WTC11 (cell line): ENCODE measurements at regions not wholly inside any gene's neighbourhood (a gene's known extent, or its start where the extent isn't known, plus 50 kb on each side); places are given as distances from the start of the nearest gene placed in this dataset.

Experiments
- ATAC-seq: fragments of 200-7000 bp; cut with Tn5 transposase; 2 replicates; pipeline ENCODE4 v1.10.0; 2021; ENCODE audit warnings: mild to moderate bottlenecking, moderate library complexity
- CTCF ChIA-PET: fragments of 300-600 bp; sonication (Branson Sonifier 250); formaldehyde crosslinking; loops from one replicate; lab custom pipeline; 2021; ENCODE audit warnings: antibody characterized with exemption; lab: Charles Lee
- POLR2A ChIA-PET: fragments of 350-600 bp; sonication (Branson Sonifier 250); formaldehyde crosslinking; loops from one replicate; lab custom pipeline; 2021; ENCODE audit warnings: antibody characterized with exemption; lab: Charles Lee
- DNase-seq: peaks from one replicate; pipeline ENCODE4 v3.0.0; 2021; ENCODE audit warnings: low spot score
- H3K27ac Mint-ChIP-seq: 2 replicates; pipeline ENCODE4 v1.8.0; 2021; ENCODE audit warnings: mixed read lengths
- H3K27me3 Mint-ChIP-seq: 2 replicates; pipeline ENCODE4 v1.8.0; 2021; ENCODE audit warnings: low read depth, mild to moderate bottlenecking, moderate library complexity, mixed read lengths
- H3K36me3 Mint-ChIP-seq: 2 replicates; pipeline ENCODE4 v1.8.0; 2021; ENCODE audit warnings: mixed read lengths
- H3K4me1 Mint-ChIP-seq: 2 replicates; pipeline ENCODE4 v1.8.0; 2022; ENCODE audit warnings: mixed read lengths
- H3K4me3 Mint-ChIP-seq: 2 replicates; pipeline ENCODE4 v1.8.0; 2021; ENCODE audit warnings: mild to moderate bottlenecking, moderate library complexity, mixed read lengths
- H3K9me3 Mint-ChIP-seq: 2 replicates; pipeline ENCODE4 v1.8.0; 2021; ENCODE audit warnings: mixed read lengths
- ELF4 ChIP-seq: sonication (generic); formaldehyde crosslinking; IDR thresholded peaks from 2 replicates; pipeline ENCODE4 v1.8.1; 2022; ENCODE audit warnings: low read depth, mild to moderate bottlenecking, moderate library complexity, missing genetic modification reagents
- ETV6 ChIP-seq: sonication (generic); formaldehyde crosslinking; IDR thresholded peaks from 2 replicates; pipeline ENCODE4 v1.8.1; 2022; ENCODE audit warnings: mild to moderate bottlenecking, missing genetic modification reagents
- FOXK1 ChIP-seq: sonication (generic); formaldehyde crosslinking; IDR thresholded peaks from 2 replicates; pipeline ENCODE4 v1.8.0; 2022; ENCODE audit warnings: mild to moderate bottlenecking, moderate library complexity, missing genetic modification reagents
- FOXP1 ChIP-seq: sonication (generic); formaldehyde crosslinking; IDR thresholded peaks from 2 replicates; pipeline ENCODE4 v1.8.0; 2022; ENCODE audit warnings: missing genetic modification reagents, mild to moderate bottlenecking, moderate library complexity, borderline replicate concordance
- HMGA2 ChIP-seq: fragments of 250-450 bp; sonication (Bioruptor Pico); IDR thresholded peaks from 2 replicates; pipeline ENCODE4 v1.4.0; 2021; ENCODE audit warnings: mild to moderate bottlenecking, moderate library complexity
- NR2C2 ChIP-seq: sonication (generic); formaldehyde crosslinking; IDR thresholded peaks from 2 replicates; pipeline ENCODE4 v1.8.0; 2022; ENCODE audit warnings: mild to moderate bottlenecking, missing genetic modification reagents
- PRRX2 ChIP-seq: fragments of 250-450 bp; sonication (Bioruptor Pico); IDR thresholded peaks from 2 replicates; pipeline ENCODE4 v1.8.0; 2021; ENCODE audit warnings: mild to moderate bottlenecking
- SP1 ChIP-seq: sonication (generic); formaldehyde crosslinking; conservative IDR thresholded peaks from 2 replicates; pipeline ENCODE4 v1.8.1; 2022; ENCODE audit warnings: missing genetic modification reagents
- TEAD1 ChIP-seq: sonication (generic); formaldehyde crosslinking; IDR thresholded peaks from 2 replicates; pipeline ENCODE4 v1.8.0; 2022; ENCODE audit warnings: mild to moderate bottlenecking, missing genetic modification reagents
- ZNF121 ChIP-seq: sonication (generic); formaldehyde crosslinking; IDR thresholded peaks from 2 replicates; pipeline ENCODE4 v1.8.0; 2023; ENCODE audit warnings: missing genetic modification reagents
- ZNF263 ChIP-seq: sonication (generic); formaldehyde crosslinking; IDR thresholded peaks from 2 replicates; pipeline ENCODE4 v1.8.1; 2022; ENCODE audit warnings: low read depth, mild to moderate bottlenecking, moderate library complexity, missing genetic modification reagents
- ZNF317 ChIP-seq: sonication (generic); formaldehyde crosslinking; IDR thresholded peaks from 2 replicates; pipeline ENCODE4 v1.8.1; 2023; ENCODE audit warnings: low read depth, mild to moderate bottlenecking, moderate library complexity, missing genetic modification reagents, borderline replicate concordance
- ZNF396 ChIP-seq: fragments of 250-450 bp; sonication (Bioruptor Pico); IDR thresholded peaks from 2 replicates; pipeline ENCODE4 v1.8.0; 2021; ENCODE audit warnings: mild to moderate bottlenecking, moderate library complexity, borderline replicate concordance
- ZNF416 ChIP-seq: fragments of 250-450 bp; sonication (Bioruptor Pico); IDR thresholded peaks from 2 replicates; pipeline ENCODE4 v1.9.0; 2021; ENCODE audit warnings: mild to moderate bottlenecking, inconsistent platforms
- ZNF423 ChIP-seq: fragments of 250-450 bp; sonication (Bioruptor Pico); IDR thresholded peaks from 2 replicates; pipeline ENCODE4 v2.1.2; 2022; ENCODE audit warnings: mild to moderate bottlenecking, moderate library complexity
- ZNF671 ChIP-seq: fragments of 250-450 bp; sonication (Bioruptor Pico); IDR thresholded peaks from 2 replicates; pipeline ENCODE4 v1.8.0; 2021; ENCODE audit warnings: mild to moderate bottlenecking
- TF ChIP-seq, protein P1 (sequence below): sonication (generic); formaldehyde crosslinking; IDR thresholded peaks from 2 replicates; pipeline ENCODE4 v1.8.0; 2023; ENCODE audit warnings: mild to moderate bottlenecking, missing genetic modification reagents
- TF ChIP-seq, protein P2 (sequence below): fragments of 250-450 bp; sonication (Bioruptor Pico); IDR thresholded peaks from 2 replicates; pipeline ENCODE4 v2.1.2; 2022; ENCODE audit warnings: mild to moderate bottlenecking, moderate library complexity
- TF ChIP-seq, protein P3 (sequence below): fragments of 250-450 bp; sonication (Bioruptor Pico); IDR thresholded peaks from 2 replicates; pipeline ENCODE4 v1.9.0; 2021; ENCODE audit warnings: mild to moderate bottlenecking
- TF ChIP-seq, protein P4 (sequence below): sonication (generic); formaldehyde crosslinking; IDR thresholded peaks from 2 replicates; pipeline ENCODE4 v1.8.0; 2022; ENCODE audit warnings: mild to moderate bottlenecking, missing genetic modification reagents

DNA sequence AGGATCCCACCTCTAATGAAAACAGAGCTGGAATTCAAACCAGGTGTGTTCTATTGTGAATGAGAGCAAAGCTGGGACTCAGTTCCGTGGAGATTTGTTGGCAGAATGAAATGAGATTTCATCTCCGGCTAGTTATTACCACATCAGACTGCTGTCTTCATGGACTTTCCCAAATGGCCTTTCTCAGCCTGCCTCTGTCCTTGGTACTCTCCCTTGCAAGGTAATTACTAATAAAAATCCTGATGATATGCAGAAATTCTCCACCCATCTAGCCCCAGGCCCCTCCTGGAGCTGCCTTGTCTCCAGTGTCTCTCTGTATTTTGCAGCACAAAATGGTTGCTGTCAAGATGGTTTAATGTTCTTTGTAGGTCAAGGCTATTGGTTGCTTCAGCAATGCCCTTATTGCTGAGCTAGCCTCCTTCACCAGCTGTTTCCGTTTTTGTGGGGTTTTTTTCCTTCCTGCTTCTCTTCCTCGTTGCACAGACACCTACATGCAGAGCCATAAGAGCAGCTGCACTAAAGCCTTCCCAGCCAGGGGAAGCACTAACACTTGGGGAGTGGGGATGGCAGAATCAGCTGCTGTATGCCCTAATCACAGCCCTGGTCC, 185.0 kb upstream of the GHITM start (continued):
- TF ChIP-seq, protein P1, sequence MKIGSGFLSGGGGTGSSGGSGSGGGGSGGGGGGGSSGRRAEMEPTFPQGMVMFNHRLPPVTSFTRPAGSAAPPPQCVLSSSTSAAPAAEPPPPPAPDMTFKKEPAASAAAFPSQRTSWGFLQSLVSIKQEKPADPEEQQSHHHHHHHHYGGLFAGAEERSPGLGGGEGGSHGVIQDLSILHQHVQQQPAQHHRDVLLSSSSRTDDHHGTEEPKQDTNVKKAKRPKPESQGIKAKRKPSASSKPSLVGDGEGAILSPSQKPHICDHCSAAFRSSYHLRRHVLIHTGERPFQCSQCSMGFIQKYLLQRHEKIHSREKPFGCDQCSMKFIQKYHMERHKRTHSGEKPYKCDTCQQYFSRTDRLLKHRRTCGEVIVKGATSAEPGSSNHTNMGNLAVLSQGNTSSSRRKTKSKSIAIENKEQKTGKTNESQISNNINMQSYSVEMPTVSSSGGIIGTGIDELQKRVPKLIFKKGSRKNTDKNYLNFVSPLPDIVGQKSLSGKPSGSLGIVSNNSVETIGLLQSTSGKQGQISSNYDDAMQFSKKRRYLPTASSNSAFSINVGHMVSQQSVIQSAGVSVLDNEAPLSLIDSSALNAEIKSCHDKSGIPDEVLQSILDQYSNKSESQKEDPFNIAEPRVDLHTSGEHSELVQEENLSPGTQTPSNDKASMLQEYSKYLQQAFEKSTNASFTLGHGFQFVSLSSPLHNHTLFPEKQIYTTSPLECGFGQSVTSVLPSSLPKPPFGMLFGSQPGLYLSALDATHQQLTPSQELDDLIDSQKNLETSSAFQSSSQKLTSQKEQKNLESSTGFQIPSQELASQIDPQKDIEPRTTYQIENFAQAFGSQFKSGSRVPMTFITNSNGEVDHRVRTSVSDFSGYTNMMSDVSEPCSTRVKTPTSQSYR: no peak
- TF ChIP-seq SP1 (CRISPR knock-in tag): no peak
- TF ChIP-seq ZNF671: no peak
- TF ChIP-seq HMGA2: no peak

GRCh38 chr10:83955406-83955805, 183.9 kb upstream of the GHITM start:
- H3K9me3 Mint-ChIP-seq: 0 out of 2 replicates have a peak, but pooled peaks cover 3% of the 10 kb centered on the region
- H3K36me3 Mint-ChIP-seq: no peaks in the 10 kb centered on the region
- no peak for DNase-seq
- H3K27me3 Mint-ChIP-seq: peaks cover 41% of the 10 kb centered on the region
- H3K27ac Mint-ChIP-seq: no peak overlapping the region
- no peak overlapping the region for H3K4me3 Mint-ChIP-seq
- TF ChIP-seq FOXP1 (CRISPR knock-in tag): no peak
- H3K4me1 Mint-ChIP-seq: peaks cover 74% of the 10 kb centered on the region
- no peak for ATAC-seq
- ChIA-PET CTCF (no interaction called here), POLR2A (no interaction called here)

- H3K27me3 Mint-ChIP-seq: peaks cover 42% of the 10 kb centered on the region
- ATAC-seq (peak; percentile 64), DNase-seq (no peak)
- no peak overlapping the region for H3K27ac Mint-ChIP-seq
- no peaks in the 10 kb centered on the region for H3K36me3 Mint-ChIP-seq
- no peak overlapping the region for H3K4me3 Mint-ChIP-seq
- peaks cover 63% of the 10 kb centered on the region for H3K4me1 Mint-ChIP-seq
- TF ChIP-seq ZNF423 (CRISPR knock-in tag): peak; percentile 86
- TF ChIP-seq, protein P2, sequence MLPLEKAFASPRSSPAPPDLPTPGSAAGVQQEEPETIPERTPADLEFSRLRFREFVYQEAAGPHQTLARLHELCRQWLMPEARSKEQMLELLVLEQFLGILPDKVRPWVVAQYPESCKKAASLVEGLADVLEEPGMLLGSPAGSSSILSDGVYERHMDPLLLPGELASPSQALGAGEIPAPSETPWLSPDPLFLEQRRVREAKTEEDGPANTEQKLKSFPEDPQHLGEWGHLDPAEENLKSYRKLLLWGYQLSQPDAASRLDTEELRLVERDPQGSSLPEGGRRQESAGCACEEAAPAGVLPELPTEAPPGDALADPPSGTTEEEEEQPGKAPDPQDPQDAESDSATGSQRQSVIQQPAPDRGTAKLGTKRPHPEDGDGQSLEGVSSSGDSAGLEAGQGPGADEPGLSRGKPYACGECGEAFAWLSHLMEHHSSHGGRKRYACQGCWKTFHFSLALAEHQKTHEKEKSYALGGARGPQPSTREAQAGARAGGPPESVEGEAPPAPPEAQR (CRISPR knock-in tag): 0 out of 2 replicates have a peak, but pooled peaks have one; percentile 20
- TF ChIP-seq FOXK1 (CRISPR knock-in tag): no peak
- TF ChIP-seq TEAD1: 0 out of 2 replicates have a peak, but pooled peaks have one; percentile 11
- no peak for TF ChIP-seq ELF4
- POLR2A ChIA-PET: no interaction called here
- CTCF ChIA-PET: interaction anchor here (1.0 to 1.1 kb wide), 2 partner anchors 35 to 86 kb away, joined by 3 to 7 read pairs; no protein-coding TSS in a partner anchor
- H3K9me3 Mint-ChIP-seq: 0 out of 2 replicates have a peak, but pooled peaks cover 3% of the 10 kb centered on the region
Measured at GRCh38 chr10:83957168-83957947, 182.0 kb upstream of the GHITM start.

DNA sequence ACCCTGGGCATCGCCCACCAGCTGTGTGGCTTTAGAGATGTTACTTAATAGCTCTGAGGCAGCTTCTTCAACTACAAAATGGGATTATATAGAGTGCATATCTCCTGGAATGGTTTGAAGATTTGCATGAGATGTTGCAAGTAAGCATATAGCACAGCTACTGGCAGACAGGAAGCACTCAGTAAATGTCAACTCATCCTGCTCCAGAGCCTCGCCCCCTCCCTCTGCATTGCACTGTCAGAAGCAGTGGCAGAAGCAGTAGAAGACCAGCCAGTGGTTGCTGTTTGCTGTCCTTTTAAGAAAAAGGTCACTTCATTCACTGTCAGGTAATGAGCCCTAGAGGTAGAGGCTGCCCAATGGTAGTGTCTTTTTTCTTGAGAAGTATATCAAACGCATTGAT, 180.0 kb upstream of the GHITM start:
- H3K36me3 Mint-ChIP-seq: no peaks in the 10 kb centered on the region
- TF ChIP-seq HMGA2 (no peak), ZNF121 (CRISPR knock-in tag) (no peak), ZNF416 (no peak), ETV6 (CRISPR knock-in tag) (no peak), SP1 (CRISPR knock-in tag) (no peak), ZNF423 (CRISPR knock-in tag) (no peak), ZNF263 (CRISPR knock-in tag) (no peak), ZNF317 (CRISPR knock-in tag) (no peak), NR2C2 (CRISPR knock-in tag) (no peak), PRRX2 (no peak), ZNF396 (CRISPR knock-in tag) (no peak)
- TF ChIP-seq, protein P3, sequence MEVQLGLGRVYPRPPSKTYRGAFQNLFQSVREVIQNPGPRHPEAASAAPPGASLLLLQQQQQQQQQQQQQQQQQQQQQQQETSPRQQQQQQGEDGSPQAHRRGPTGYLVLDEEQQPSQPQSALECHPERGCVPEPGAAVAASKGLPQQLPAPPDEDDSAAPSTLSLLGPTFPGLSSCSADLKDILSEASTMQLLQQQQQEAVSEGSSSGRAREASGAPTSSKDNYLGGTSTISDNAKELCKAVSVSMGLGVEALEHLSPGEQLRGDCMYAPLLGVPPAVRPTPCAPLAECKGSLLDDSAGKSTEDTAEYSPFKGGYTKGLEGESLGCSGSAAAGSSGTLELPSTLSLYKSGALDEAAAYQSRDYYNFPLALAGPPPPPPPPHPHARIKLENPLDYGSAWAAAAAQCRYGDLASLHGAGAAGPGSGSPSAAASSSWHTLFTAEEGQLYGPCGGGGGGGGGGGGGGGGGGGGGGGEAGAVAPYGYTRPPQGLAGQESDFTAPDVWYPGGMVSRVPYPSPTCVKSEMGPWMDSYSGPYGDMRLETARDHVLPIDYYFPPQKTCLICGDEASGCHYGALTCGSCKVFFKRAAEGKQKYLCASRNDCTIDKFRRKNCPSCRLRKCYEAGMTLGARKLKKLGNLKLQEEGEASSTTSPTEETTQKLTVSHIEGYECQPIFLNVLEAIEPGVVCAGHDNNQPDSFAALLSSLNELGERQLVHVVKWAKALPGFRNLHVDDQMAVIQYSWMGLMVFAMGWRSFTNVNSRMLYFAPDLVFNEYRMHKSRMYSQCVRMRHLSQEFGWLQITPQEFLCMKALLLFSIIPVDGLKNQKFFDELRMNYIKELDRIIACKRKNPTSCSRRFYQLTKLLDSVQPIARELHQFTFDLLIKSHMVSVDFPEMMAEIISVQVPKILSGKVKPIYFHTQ (CRISPR knock-in tag): no peak
- TF ChIP-seq, protein P4, sequence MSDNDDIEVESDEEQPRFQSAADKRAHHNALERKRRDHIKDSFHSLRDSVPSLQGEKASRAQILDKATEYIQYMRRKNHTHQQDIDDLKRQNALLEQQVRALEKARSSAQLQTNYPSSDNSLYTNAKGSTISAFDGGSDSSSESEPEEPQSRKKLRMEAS (CRISPR knock-in tag): no peak
- peaks cover 42% of the 10 kb centered on the region for H3K27me3 Mint-ChIP-seq
- H3K27ac Mint-ChIP-seq: no peak overlapping the region
- ChIA-PET CTCF (interaction anchor here (2.8 kb wide), 1 partner anchor 88 kb away, joined by 8 read pairs; no protein-coding TSS in a partner anchor), POLR2A (interaction anchor here (0.6 kb wide), 1 partner anchor 156 kb away, joined by 5 read pairs; no protein-coding TSS in a partner anchor)
- H3K4me1 Mint-ChIP-seq: peaks cover 43% of the 10 kb centered on the region
- DNase-seq (no peak), ATAC-seq (no peak)
- H3K4me3 Mint-ChIP-seq: no peak overlapping the region
- 0 out of 2 replicates have a peak, but pooled peaks cover 3% of the 10 kb centered on the region for H3K9me3 Mint-ChIP-seq
